Neural cell (in vitro differentiated cells): ENCODE measurements at regions not wholly inside any gene's neighbourhood (a gene's known extent, or its start where the extent isn't known, plus 50 kb on each side); places are given as distances from the start of the nearest gene placed in this dataset.

Source experiments
- CTCF ChIP-seq: fragments of 450-650 bp; IDR thresholded peaks from 2 replicates; pipeline ENCODE4 v1.5.1; 2014; ENCODE audit warnings: antibody characterized with exemption, mild to moderate bottlenecking, moderate library complexity; ENCODE audit not compliant: poor library complexity, severe bottlenecking
- EZH2 ChIP-seq: fragments of 200-600, 300-800 bp; shearing (Covaris generic), sonication (generic); IDR thresholded peaks from 2 replicates; pipeline ENCODE4 v1.6.1; 2014; ENCODE audit warnings: antibody characterized with exemption, low read length, borderline replicate concordance, mild to moderate bottlenecking; ENCODE audit not compliant: insufficient read depth, poor library complexity, severe bottlenecking
- POLR2AphosphoS5 ChIP-seq: IDR thresholded peaks from 2 replicates; pipeline ENCODE4 v1.6.1; 2012
- RAD21 ChIP-seq: fragments of 450-650 bp; conservative IDR thresholded peaks from 2 replicates; pipeline ENCODE4 v1.6.1; 2014; ENCODE audit warnings: antibody characterized with exemption, mild to moderate bottlenecking, moderate library complexity
- REST ChIP-seq: IDR thresholded peaks from 2 replicates; pipeline ENCODE4 v1.6.1; 2012; ENCODE audit warnings: borderline replicate concordance

- no peak for TF ChIP-seq POLR2AphosphoS5
- no peak for TF ChIP-seq CTCF
- TF ChIP-seq EZH2 = no peak
- TF ChIP-seq RAD21 = no peak
- no peak for TF ChIP-seq REST
Observed at GRCh38 chr2:20136149-20136548, 84.7 kb upstream of the LAPTM4A start.
